H9 (cell line): ENCODE measurements at regions not wholly inside any gene's neighbourhood (a gene's known extent, or its start where the extent isn't known, plus 50 kb on each side); places are given as distances from the start of the nearest gene placed in this dataset.
A peak's percentile ranks its signal among the peaks of the same experiment; 100 is the strongest.

Source experiments
- DNase-seq: peaks from one replicate; pipeline ENCODE4 v3.0.0-alpha.2; 2017
- H2AFZ ChIP-seq: one replicate; pipeline ENCODE4 v1.6.1; 2013; ENCODE audit warnings: mild to moderate bottlenecking, low read length, control low read depth, moderate library complexity
- H2AK5ac ChIP-seq: 2 replicates; pipeline ENCODE4 v1.6.1; 2013; ENCODE audit warnings: low read length, control low read depth, mixed read lengths; ENCODE audit not compliant: insufficient read length
- H2BK120ac ChIP-seq: one replicate; pipeline ENCODE4 v1.6.1; 2013; ENCODE audit warnings: low read depth, mild to moderate bottlenecking, low read length, control low read depth, inconsistent platforms; ENCODE audit not compliant: poor library complexity, severe bottlenecking
- H2BK12ac ChIP-seq: 2 replicates; pipeline ENCODE4 v1.6.1; 2013; ENCODE audit warnings: low read length, control low read depth, mixed read lengths, low read depth; ENCODE audit not compliant: insufficient read length
- H2BK15ac ChIP-seq: 2 replicates; pipeline ENCODE4 v1.6.1; 2013; ENCODE audit warnings: low read depth, low read length, control low read depth
- H2BK20ac ChIP-seq: one replicate; pipeline ENCODE4 v1.6.1; 2013; ENCODE audit warnings: low read depth, mild to moderate bottlenecking, low read length, control low read depth, inconsistent platforms; ENCODE audit not compliant: poor library complexity, severe bottlenecking
- H2BK5ac ChIP-seq: 2 replicates; pipeline ENCODE4 v1.6.1; 2013; ENCODE audit warnings: low read length, control low read depth, mixed read lengths; ENCODE audit not compliant: insufficient read length
- H3K14ac ChIP-seq: 2 replicates; pipeline ENCODE4 v1.6.1; 2013; ENCODE audit warnings: low read length, control low read depth; ENCODE audit not compliant: insufficient read depth
- H3K18ac ChIP-seq: 2 replicates; pipeline ENCODE4 v1.6.1; 2013; ENCODE audit warnings: low read depth, mild to moderate bottlenecking, mixed read lengths, low read length, control low read depth; ENCODE audit not compliant: insufficient read length
- H3K23ac ChIP-seq: 2 replicates; pipeline ENCODE4 v1.6.1; 2013; ENCODE audit warnings: low read length, control low read depth, mixed read lengths, low read depth; ENCODE audit not compliant: insufficient read length
- H3K23me2 ChIP-seq: 2 replicates; pipeline ENCODE4 v1.6.1; 2013; ENCODE audit warnings: low read depth, mild to moderate bottlenecking, mixed read lengths, low read length, control low read depth; ENCODE audit not compliant: insufficient read length, poor library complexity, severe bottlenecking
- H3K27ac ChIP-seq: 2 replicates; pipeline ENCODE4 v1.5.1; 2013; ENCODE audit warnings: low read length, control low read depth, mixed read lengths, low read depth; ENCODE audit not compliant: insufficient read length
- H3K27me3 ChIP-seq: 2 replicates; pipeline ENCODE4 v1.6.1; 2013; ENCODE audit warnings: low read length, control low read depth, inconsistent platforms; ENCODE audit not compliant: insufficient read depth
- H3K4ac ChIP-seq: 2 replicates; pipeline ENCODE4 v1.6.1; 2013; ENCODE audit warnings: low read depth, mild to moderate bottlenecking, control low read depth, inconsistent platforms, low read length, moderate library complexity
- H3K4me1 ChIP-seq: 2 replicates; pipeline ENCODE4 v1.6.1; 2013; ENCODE audit warnings: low read length, control low read depth, inconsistent platforms; ENCODE audit not compliant: insufficient read depth
- H3K4me2 ChIP-seq: 2 replicates; pipeline ENCODE4 v1.6.1; 2013; ENCODE audit warnings: low read length, control low read depth, mixed read lengths; ENCODE audit not compliant: insufficient read length, insufficient read depth
- H3K56ac ChIP-seq: 2 replicates; pipeline ENCODE4 v1.6.1; 2013; ENCODE audit warnings: low read depth, mild to moderate bottlenecking, mixed read lengths, low read length, control low read depth; ENCODE audit not compliant: insufficient read length
- H3K79me1 ChIP-seq: 2 replicates; pipeline ENCODE4 v1.6.1; 2013; ENCODE audit warnings: low read depth, mild to moderate bottlenecking, moderate library complexity, low read length, control low read depth, inconsistent platforms; ENCODE audit not compliant: insufficient read depth, poor library complexity, severe bottlenecking
- H3K79me2 ChIP-seq: 2 replicates; pipeline ENCODE4 v1.6.1; 2013; ENCODE audit warnings: low read length, control low read depth, inconsistent platforms; ENCODE audit not compliant: insufficient read depth
- H3K9ac ChIP-seq: 2 replicates; pipeline ENCODE4 v1.6.1; 2013; ENCODE audit warnings: low read length, control low read depth, mixed read lengths; ENCODE audit not compliant: insufficient read length; ENCODE audit errors: extremely low read depth
- H3K9me3 ChIP-seq: one replicate; pipeline ENCODE4 v1.6.1; 2013; ENCODE audit warnings: low read depth, low read length, inconsistent platforms; ENCODE audit not compliant: control insufficient read depth
- H3T11ph ChIP-seq: one replicate; pipeline ENCODE4 v1.6.1; 2013; ENCODE audit warnings: mild to moderate bottlenecking, low read length, control low read depth, inconsistent platforms
- H4K20me1 ChIP-seq: one replicate; pipeline ENCODE4 v1.6.1; 2013; ENCODE audit not compliant: control insufficient read depth, insufficient read length, insufficient read depth
- H4K5ac ChIP-seq: 2 replicates; pipeline ENCODE4 v1.6.1; 2013; ENCODE audit warnings: low read depth, mild to moderate bottlenecking, mixed read lengths, low read length, control low read depth; ENCODE audit not compliant: insufficient read length
- H4K8ac ChIP-seq: replicated peaks from 2 replicates; pipeline ENCODE4 v1.6.1; 2013; ENCODE audit warnings: low read length, control low read depth, mixed read lengths, low read depth; ENCODE audit not compliant: insufficient read length
- H4K91ac ChIP-seq: 2 replicates; pipeline ENCODE4 v1.6.1; 2013; ENCODE audit warnings: low read depth, mild to moderate bottlenecking, moderate library complexity, mixed read lengths, low read length, control low read depth; ENCODE audit not compliant: insufficient read length
- H3K27ac Mint-ChIP-seq, 3 experiments: 2 replicates in 2 of 3; 3 replicates in 1 of 3; pipeline ENCODE4 v1.8.0; 2020 to 2021; ENCODE audit warnings: mixed read lengths in 3 of 3, mild to moderate bottlenecking in 1 of 3, moderate library complexity in 1 of 3
- H3K27me3 Mint-ChIP-seq: 2 replicates; pipeline ENCODE4 v1.8.0; 2021; ENCODE audit warnings: low read depth, mild to moderate bottlenecking, moderate library complexity, mixed read lengths
- H3K36me3 Mint-ChIP-seq, 3 experiments: 2 replicates in 2 of 3; 3 replicates in 1 of 3; pipeline ENCODE4 v1.8.0; 2020 to 2021; ENCODE audit warnings: low read depth in 3 of 3, mixed read lengths in 3 of 3; ENCODE audit not compliant: insufficient read depth in 1 of 3
- H3K4me1 Mint-ChIP-seq, 2 experiments: 2 replicates each; pipeline ENCODE4 v1.8.0; 2020; ENCODE audit warnings: mixed read lengths in 2 of 2
- H3K4me3 Mint-ChIP-seq, 2 experiments: 2 replicates in 1 of 2; 3 replicates in 1 of 2; pipeline ENCODE4 v1.8.0; 2020 to 2021; ENCODE audit warnings: mild to moderate bottlenecking in 2 of 2, mixed read lengths in 2 of 2, moderate library complexity in 1 of 2
- H3K9me3 Mint-ChIP-seq, 2 experiments: 2 replicates in 1 of 2; 3 replicates in 1 of 2; pipeline ENCODE4 v1.8.0; 2020; ENCODE audit warnings: mild to moderate bottlenecking in 2 of 2, mixed read lengths in 2 of 2, moderate library complexity in 1 of 2
- CTCF ChIP-seq: fragments of 200-600 bp; sonication (generic); conservative IDR thresholded peaks from 3 replicates; pipeline ENCODE4 v1.8.0; 2021; ENCODE audit warnings: antibody characterized with exemption, mild to moderate bottlenecking
- WGBS: extraction: QIAGEN DNeasy Blood & Tissue Kit; methylation state at CpG from one replicate; pipeline ENCODE4 v1.1.7; 2013; ENCODE audit warnings: missing lambda C conversion rate, low lambda C conversion rate, mixed read lengths; ENCODE audit not compliant: insufficient read length; ENCODE audit errors: extremely low coverage; 5-methylcytosine and 5-hydroxymethylcytosine counted together

- no peak overlapping the region for H3T11ph ChIP-seq
- no peak overlapping the region for H3K27ac ChIP-seq
- H2BK120ac ChIP-seq = no peak overlapping the region
- H4K5ac ChIP-seq = no peak overlapping the region
- H4K8ac ChIP-seq = no peak overlapping the region
- no peak for TF ChIP-seq CTCF
- no peak overlapping the region for H3K23ac ChIP-seq
- H3K9me3 ChIP-seq = peaks cover 49% of the 10 kb centered on the region
- H3K14ac ChIP-seq = no peak overlapping the region
- WGBS = no CpG with 5 or more reads among the region's 15 CpGs
- H2AK5ac ChIP-seq = no peak overlapping the region
- H3K9ac ChIP-seq = no peak overlapping the region
- no peak overlapping the region for H3K56ac ChIP-seq
- Mint-ChIP-seq H3K36me3 (peaks cover 0 to 4% (median 2%) of the 10 kb centered on the region in 3 experiments; a peak in 4 of 7 replicates), H3K9me3 (peaks cover 70 to 89% of the 10 kb centered on the region in 2 experiments), H3K27me3 (peaks cover 2% of the 10 kb centered on the region; the same call in 1 of the 2 replicates), H3K4me3 (no peak overlapping the region), H3K4me1 (no peaks in the 10 kb centered on the region), H3K27ac (no peak overlapping the region; a peak in 1 of 7 replicates)
- H2BK20ac ChIP-seq = no peak overlapping the region
- H3K79me2 ChIP-seq = no peaks in the 10 kb centered on the region
- no peaks in the 10 kb centered on the region for H3K4me1 ChIP-seq
- H2BK12ac ChIP-seq = no peak overlapping the region
- H2BK15ac ChIP-seq = no peak overlapping the region
- H4K91ac ChIP-seq = no peak overlapping the region
- H2AFZ ChIP-seq = no peak overlapping the region
- H3K4ac ChIP-seq = no peak overlapping the region
- no peaks in the 10 kb centered on the region for H4K20me1 ChIP-seq
- H2BK5ac ChIP-seq = no peak overlapping the region
- H3K18ac ChIP-seq = no peak overlapping the region
- H3K4me2 ChIP-seq = no peak overlapping the region
- no peaks in the 10 kb centered on the region for H3K23me2 ChIP-seq
- no peaks in the 10 kb centered on the region for H3K27me3 ChIP-seq
- H3K79me1 ChIP-seq = no peaks in the 10 kb centered on the region
- peak; percentile 12 for DNase-seq
Observed at GRCh38 chr15:25242957-25243799, 195.6 kb downstream of the UBE3A start.
